HEK293 (cell line): ENCODE measurements at regions not wholly inside any gene's neighbourhood (a gene's known extent, or its start where the extent isn't known, plus 50 kb on each side); places are given as distances from the start of the nearest gene placed in this dataset.

ENCODE experiments used
- CTCF ChIA-PET: fragments of 350-600 bp; formaldehyde crosslinking; extraction: SDS; loops from one replicate; lab custom pipeline; 2021; ENCODE audit warnings: antibody characterized with exemption; lab: Yijun Ruan, JAX
- POLR2A ChIA-PET: fragments of 300-600 bp; formaldehyde crosslinking; extraction: SDS; loops from one replicate; lab custom pipeline; 2020; ENCODE audit warnings: antibody characterized with exemption, inconsistent platforms; lab: Yijun Ruan, JAX
- H3K27ac ChIP-seq: fragments of 200-500 bp; sonication (Bioruptor generic); 2 replicates; pipeline ENCODE4 v1.5.1; 2014; ENCODE audit warnings: low read depth, low read length, control low read depth, inconsistent platforms; ENCODE audit errors: extremely low read depth
- H3K36me3 ChIP-seq, 2 experiments: fragments of 200-500 bp in 1 of 2; sonication (Bioruptor generic) in 1 of 2; 1 replicate in 1 of 2; 2 replicates in 1 of 2; pipeline ENCODE4 v1.5.1; 2014 to 2017; ENCODE audit warnings: inconsistent platforms in 2 of 2, low read length in 2 of 2; ENCODE audit not compliant: control insufficient read depth in 2 of 2, insufficient read depth in 1 of 2
- H3K4me1 ChIP-seq: fragments of 200-500 bp; sonication (Bioruptor generic); 2 replicates; pipeline ENCODE4 v1.5.1; 2014; ENCODE audit warnings: mild to moderate bottlenecking, low read length, inconsistent platforms; ENCODE audit not compliant: control insufficient read depth, insufficient read depth
- H3K4me3 ChIP-seq: 2 replicates; pipeline ENCODE4 v1.5.1; 2011; ENCODE audit warnings: low read depth, mild to moderate bottlenecking, control low read depth, low read length, moderate library complexity
- H3K9me3 ChIP-seq: fragments of 200-500 bp; sonication (Bioruptor generic); 2 replicates; pipeline ENCODE4 v1.5.1; 2014; ENCODE audit warnings: low read depth, low read length, inconsistent platforms; ENCODE audit not compliant: control insufficient read depth, insufficient read depth
- CTCF ChIP-seq: fragments of 450-650 bp; formaldehyde crosslinking; IDR thresholded peaks from 2 replicates; pipeline ENCODE4 v1.5.1; 2016; ENCODE audit warnings: missing biosample characterization, missing genetic modification characterization
- GFI1B ChIP-seq: fragments of 450-650 bp; formaldehyde crosslinking; IDR thresholded peaks from 2 replicates; pipeline ENCODE4 v1.5.1; 2016; ENCODE audit warnings: missing biosample characterization, missing genetic modification characterization
- INSM2 ChIP-seq: fragments of 450-650 bp; formaldehyde crosslinking; IDR thresholded peaks from 2 replicates; pipeline ENCODE4 v1.5.1; 2016; ENCODE audit warnings: missing biosample characterization, missing genetic modification characterization
- KLF17 ChIP-seq: fragments of 450-650 bp; formaldehyde crosslinking; IDR thresholded peaks from 2 replicates; pipeline ENCODE4 v1.5.1; 2016; ENCODE audit warnings: missing biosample characterization, missing genetic modification characterization
- PRDM10 ChIP-seq: fragments of 450-650 bp; formaldehyde crosslinking; IDR thresholded peaks from 2 replicates; pipeline ENCODE4 v1.5.1; 2016; ENCODE audit warnings: missing biosample characterization, missing genetic modification characterization
- SCRT1 ChIP-seq: fragments of 450-650 bp; formaldehyde crosslinking; IDR thresholded peaks from 2 replicates; pipeline ENCODE4 v1.5.1; 2016; ENCODE audit warnings: missing biosample characterization, missing genetic modification characterization, borderline replicate concordance
- TCF7L2 ChIP-seq: IDR thresholded peaks from 2 replicates; pipeline ENCODE4 v1.6.1; 2011; ENCODE audit warnings: low read depth, mild to moderate bottlenecking, inconsistent platforms, low read length, moderate library complexity, borderline replicate concordance
- ZBTB1 ChIP-seq: fragments of 450-650 bp; formaldehyde crosslinking; IDR thresholded peaks from 2 replicates; pipeline ENCODE4 v1.5.1; 2016; ENCODE audit warnings: missing biosample characterization, missing genetic modification characterization
- ZNF223 ChIP-seq: fragments of 450-650 bp; formaldehyde crosslinking; IDR thresholded peaks from 2 replicates; pipeline ENCODE4 v1.5.1; 2016; ENCODE audit warnings: missing biosample characterization, missing genetic modification characterization
- ZNF354C ChIP-seq: fragments of 450-650 bp; formaldehyde crosslinking; IDR thresholded peaks from 2 replicates; pipeline ENCODE4 v1.5.1; 2016; ENCODE audit warnings: missing biosample characterization, missing genetic modification characterization, low read depth, borderline replicate concordance
- ZNF366 ChIP-seq: fragments of 450-650 bp; formaldehyde crosslinking; conservative IDR thresholded peaks from 2 replicates; pipeline ENCODE4 v1.5.1; 2016; ENCODE audit warnings: missing biosample characterization, missing genetic modification characterization
- ZNF37A ChIP-seq: fragments of 450-650 bp; IDR thresholded peaks from 2 replicates; pipeline ENCODE4 v1.5.1; 2018; ENCODE audit warnings: missing biosample characterization, missing genetic modification characterization
- ZNF548 ChIP-seq: fragments of 450-650 bp; formaldehyde crosslinking; IDR thresholded peaks from 2 replicates; pipeline ENCODE4 v1.5.1; 2016; ENCODE audit warnings: missing biosample characterization, missing genetic modification characterization
- ZNF571 ChIP-seq: fragments of 450-650 bp; formaldehyde crosslinking; IDR thresholded peaks from 2 replicates; pipeline ENCODE4 v1.5.0; 2017; ENCODE audit warnings: missing biosample characterization, missing genetic modification characterization
- ZNF626 ChIP-seq: fragments of 450-650 bp; sonication (Bioruptor Pico); formaldehyde crosslinking; IDR thresholded peaks from 2 replicates; pipeline ENCODE4 v1.5.1; 2018; ENCODE audit warnings: missing biosample characterization, missing genetic modification characterization, inconsistent platforms

GRCh38 chrX:98362630-98363029 lies 1478.9 kb downstream of the RPA4 start:
- H3K27ac ChIP-seq: no peak overlapping the region
- TF ChIP-seq ZNF626 (tag by site-specific recombination): no peak
- no peak for TF ChIP-seq INSM2
- no peak for TF ChIP-seq ZNF548 (tag by site-specific recombination)
- TF ChIP-seq KLF17: no peak
- no peak for TF ChIP-seq ZBTB1 (tag by site-specific recombination)
- TF ChIP-seq CTCF: no peak
- TF ChIP-seq TCF7L2: no peak
- TF ChIP-seq GFI1B (tag by site-specific recombination): no peak
- TF ChIP-seq SCRT1 (tag by site-specific recombination): no peak
- TF ChIP-seq ZNF223 (tag by site-specific recombination): no peak
- no peak for TF ChIP-seq PRDM10 (tag by site-specific recombination)
- no peak for TF ChIP-seq ZNF37A (tag by site-specific recombination)
- no peak for TF ChIP-seq ZNF571 (tag by site-specific recombination)
- no peaks in the 10 kb centered on the region for H3K4me1 ChIP-seq
- no peak overlapping the region for H3K4me3 ChIP-seq
- POLR2A ChIA-PET: no interaction called here
- H3K36me3 ChIP-seq: no peaks in the 10 kb centered on the region
- no peaks in the 10 kb centered on the region for H3K9me3 ChIP-seq
- CTCF ChIA-PET: interaction anchor here (0.7 kb wide), 1 partner anchor 698 kb away, joined by 3 read pairs; no protein-coding TSS in a partner anchor

- TF ChIP-seq ZNF366 (tag by site-specific recombination) (no peak), ZNF354C (tag by site-specific recombination) (no peak)
- POLR2A ChIA-PET: no interaction called here
Measured at GRCh38 chrX:98371994-98372393, 1488.3 kb downstream of the RPA4 start.

More at GRCh38 chrX:98371994-98372393, 1488.3 kb downstream of the RPA4 start:
- CTCF ChIA-PET: no interaction called here
- Histone ChIP-seq H3K36me3 (no peaks in the 10 kb centered on the region), H3K9me3 (no peaks in the 10 kb centered on the region), H3K27ac (no peak overlapping the region), H3K4me1 (no peaks in the 10 kb centered on the region), H3K4me3 (no peak overlapping the region)
